Kidney (tissue), 13 donors: ENCODE measurements at regions not wholly inside any gene's neighbourhood (a gene's known extent, or its start where the extent isn't known, plus 50 kb on each side); places are given as distances from the start of the nearest gene placed in this dataset.

Source experiments
- DNase-seq, 5 donors: peaks; one replicate each; pipeline ENCODE4 v3.0.0-alpha.2; 2013 to 2020
- FAIRE-seq: peaks from 2 replicates; lab custom pipeline; 2012; peaks lifted over from hg19 to GRCh38; lab: Jason Lieb, UNC
- H3K27ac ChIP-seq, 2 donors: one replicate each; pipeline ENCODE4 v1.7.0; 2013; ENCODE audit warnings: low read depth in 2 of 2, low read length in 2 of 2, inconsistent platforms in 1 of 2
- H3K27me3 ChIP-seq: one replicate; pipeline ENCODE4 v1.7.1; 2013; ENCODE audit warnings: low read length, inconsistent platforms; ENCODE audit not compliant: control insufficient read depth, insufficient read depth
- H3K36me3 ChIP-seq, 3 donors: one replicate each; pipeline versions ENCODE4 v1.7.0 to v1.7.1; 2013; ENCODE audit warnings: low read length in 3 of 3, control low read depth in 1 of 3, inconsistent platforms in 1 of 3; ENCODE audit not compliant: insufficient read depth in 3 of 3, control insufficient read depth in 2 of 3
- H3K4me1 ChIP-seq, 3 donors: one replicate each; pipeline versions ENCODE4 v1.7.0 to v1.7.1; 2013; ENCODE audit warnings: low read length in 3 of 3, inconsistent platforms in 1 of 3, low read depth in 1 of 3; ENCODE audit not compliant: control insufficient read depth in 2 of 3, insufficient read depth in 2 of 3
- H3K4me3 ChIP-seq, 3 donors: one replicate each; pipeline versions ENCODE4 v1.7.0 to v1.8.1; 2013; ENCODE audit warnings: low read length in 3 of 3, control low read depth in 1 of 3, inconsistent platforms in 1 of 3
- H3K9ac ChIP-seq, 3 donors: one replicate each; pipeline versions ENCODE4 v1.7.0 to v1.7.1; 2013; ENCODE audit warnings: low read length in 3 of 3, control low read depth in 1 of 3, inconsistent platforms in 1 of 3
- H3K9me3 ChIP-seq, 3 donors: one replicate each; pipeline versions ENCODE4 v1.7.0 to v1.7.1; 2013; ENCODE audit warnings: low read length in 3 of 3, control low read depth in 1 of 3, inconsistent platforms in 1 of 3; ENCODE audit not compliant: control insufficient read depth in 2 of 3, insufficient read depth in 1 of 3
- intact Hi-C: fragments of 100-400 bp; cut with DNase I; formaldehyde crosslinking; loops from one replicate; pipeline ENCODE4 v1.11.1; 2022
- TF ChIP-seq, protein P1 (sequence below): IDR thresholded peaks from 3 replicates; pipeline ENCODE4 v1.5.1; 2012; ENCODE audit warnings: mild to moderate bottlenecking, moderate library complexity, borderline replicate concordance; ENCODE audit not compliant: insufficient read depth; ENCODE audit errors: extremely low read depth
- donor health status: control.
- donor health status: control.
- donor health status: control.
- donor health status: control.
- donor health status: control.
- donor health status: DM: yes; HTN: yes; CAD: no.
- donor health status: Normal renal cell carcinoma (clear cell type).

DNA sequence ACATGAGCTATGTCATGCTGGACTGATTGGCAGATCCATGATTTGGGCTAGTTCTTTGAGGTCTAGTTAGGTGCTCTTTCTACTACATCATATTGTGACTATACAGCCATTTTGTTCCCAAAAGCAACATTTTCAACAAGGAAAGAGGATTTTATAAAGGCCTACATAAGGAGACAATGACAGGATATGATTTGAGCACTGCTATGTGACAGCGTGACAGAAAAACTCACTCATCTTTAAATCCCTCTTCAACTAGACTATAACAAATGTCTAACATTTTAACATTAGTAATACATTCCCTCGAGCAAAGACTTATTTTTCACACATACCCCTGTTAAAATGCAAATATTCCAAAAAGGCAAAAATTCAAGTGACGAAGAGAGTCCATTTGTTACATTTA, 209.6 kb upstream of the CHST9 start:
- no peak overlapping the region for H3K27ac ChIP-seq
- no peaks in the 10 kb centered on the region for H3K9me3 ChIP-seq
- H3K4me3 ChIP-seq, result no peak overlapping the region
- DNase-seq, result no peak
- no peaks in the 10 kb centered on the region for H3K27me3 ChIP-seq
- no peaks in the 10 kb centered on the region for H3K36me3 ChIP-seq
- no peaks in the 10 kb centered on the region for H3K4me1 ChIP-seq
- H3K9ac ChIP-seq, result no peak overlapping the region
- intact Hi-C loops, result no loop called here
- no peak for FAIRE-seq
- TF ChIP-seq, protein P1, sequence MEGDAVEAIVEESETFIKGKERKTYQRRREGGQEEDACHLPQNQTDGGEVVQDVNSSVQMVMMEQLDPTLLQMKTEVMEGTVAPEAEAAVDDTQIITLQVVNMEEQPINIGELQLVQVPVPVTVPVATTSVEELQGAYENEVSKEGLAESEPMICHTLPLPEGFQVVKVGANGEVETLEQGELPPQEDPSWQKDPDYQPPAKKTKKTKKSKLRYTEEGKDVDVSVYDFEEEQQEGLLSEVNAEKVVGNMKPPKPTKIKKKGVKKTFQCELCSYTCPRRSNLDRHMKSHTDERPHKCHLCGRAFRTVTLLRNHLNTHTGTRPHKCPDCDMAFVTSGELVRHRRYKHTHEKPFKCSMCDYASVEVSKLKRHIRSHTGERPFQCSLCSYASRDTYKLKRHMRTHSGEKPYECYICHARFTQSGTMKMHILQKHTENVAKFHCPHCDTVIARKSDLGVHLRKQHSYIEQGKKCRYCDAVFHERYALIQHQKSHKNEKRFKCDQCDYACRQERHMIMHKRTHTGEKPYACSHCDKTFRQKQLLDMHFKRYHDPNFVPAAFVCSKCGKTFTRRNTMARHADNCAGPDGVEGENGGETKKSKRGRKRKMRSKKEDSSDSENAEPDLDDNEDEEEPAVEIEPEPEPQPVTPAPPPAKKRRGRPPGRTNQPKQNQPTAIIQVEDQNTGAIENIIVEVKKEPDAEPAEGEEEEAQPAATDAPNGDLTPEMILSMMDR, result no peak

DNA sequence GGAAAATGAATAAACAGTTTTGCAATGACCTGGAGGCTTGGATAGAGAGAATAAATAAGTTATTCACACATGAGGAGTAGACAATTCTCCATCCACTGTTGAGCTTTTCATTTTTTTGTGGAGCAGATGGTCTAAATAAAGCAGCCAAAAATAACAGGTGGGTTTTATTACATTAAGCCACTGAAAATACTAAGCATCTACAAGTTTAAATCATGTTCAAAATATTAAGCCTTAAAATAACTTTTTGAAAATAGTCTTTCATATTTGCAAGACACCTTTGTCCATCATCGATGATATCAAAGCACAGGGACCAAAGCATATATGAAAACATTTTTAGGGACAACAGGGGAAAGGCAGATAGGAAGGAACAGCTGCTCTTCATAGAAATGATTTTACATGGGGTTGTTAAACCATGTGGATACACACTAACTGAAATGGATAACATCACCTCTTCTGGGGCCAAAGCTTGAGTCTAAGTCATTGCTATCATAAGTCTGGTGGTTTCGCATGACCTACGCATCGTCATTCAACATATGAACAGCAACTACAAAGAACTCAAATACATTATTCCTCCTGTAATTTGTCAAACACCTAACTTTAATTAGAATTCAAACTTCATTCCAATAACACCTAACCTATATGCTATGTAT, 197.6 kb upstream of the CHST9 start:
- no peaks in the 10 kb centered on the region for H3K36me3 ChIP-seq
- H3K4me1 ChIP-seq, result peaks cover 0 to 7% (median 0%) of the 10 kb centered on the region in 3 donors
- no peak for FAIRE-seq
- no peaks in the 10 kb centered on the region for H3K9me3 ChIP-seq
- peak in 1 of 5 donors; percentile 18 for DNase-seq
- no peak overlapping the region for H3K4me3 ChIP-seq
- TF ChIP-seq, protein P1, result no peak
- H3K27ac ChIP-seq, result no peak overlapping the region
- no peaks in the 10 kb centered on the region for H3K27me3 ChIP-seq
- no peak overlapping the region for H3K9ac ChIP-seq
- intact Hi-C loops, result no loop called here

DNA sequence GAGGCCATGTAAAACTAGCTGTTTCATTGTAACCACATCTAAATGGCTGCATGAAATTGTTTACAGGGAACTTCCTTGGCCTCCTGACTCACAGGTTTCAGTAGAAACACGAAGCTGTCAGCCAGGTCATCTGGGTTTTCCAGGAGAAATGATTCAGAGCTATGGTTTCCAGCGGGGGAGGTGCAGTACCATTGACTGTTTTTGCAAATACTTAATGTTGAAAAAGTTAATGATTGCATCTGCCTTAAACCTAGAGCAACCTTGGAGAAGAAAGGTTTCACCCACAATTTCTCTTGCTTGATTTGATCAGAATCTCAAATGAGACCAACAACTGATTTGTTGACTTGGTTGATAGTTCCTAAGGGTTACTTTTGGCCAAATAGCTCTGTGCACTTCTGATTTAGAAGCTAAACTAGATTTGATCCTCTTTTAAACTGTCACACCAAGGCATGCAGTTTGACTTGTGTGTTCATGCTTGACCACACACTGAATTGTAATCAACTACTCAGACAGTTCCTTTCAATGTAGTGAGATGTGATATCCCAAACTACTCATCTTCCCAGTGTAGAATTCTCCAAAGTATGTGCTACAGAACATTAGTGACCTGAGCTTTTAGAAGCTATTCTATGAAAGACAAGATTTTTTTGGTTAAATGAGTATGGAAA, 193.5 kb upstream of the CHST9 start:
- H3K4me3 ChIP-seq, result peak overlapping the region in 1 of 3 donors; percentile 0
- H3K4me1 ChIP-seq, result peaks cover 0 to 26% (median 5%) of the 10 kb centered on the region in 3 donors
- H3K9me3 ChIP-seq, result no peaks in the 10 kb centered on the region
- DNase-seq (peak in 4 of 5 donors; percentile 42 to 87 (median 71)), FAIRE-seq (peak; percentile 85)
- H3K27me3 ChIP-seq, result no peaks in the 10 kb centered on the region
- no peaks in the 10 kb centered on the region for H3K36me3 ChIP-seq
- no peak overlapping the region for H3K9ac ChIP-seq
- H3K27ac ChIP-seq, result peak overlapping the region; percentile 51 to 71
- TF ChIP-seq, protein P1, result no peak
- intact Hi-C loops, result no loop called here
